MCF 10A (cell line): ENCODE measurements at regions not wholly inside any gene's neighbourhood (a gene's known extent, or its start where the extent isn't known, plus 50 kb on each side); places are given as distances from the start of the nearest gene placed in this dataset.

Source experiments
- BruUV-seq: library from RNA; stranded (reverse); fragments of 400-500 nt; replicated peaks from 2 replicates; lab custom pipeline; 2021; lab: Mats Ljungman, UMichigan
- CTCF ChIA-PET: fragments of 300-600 bp; sonication (Branson Sonifier 250); formaldehyde crosslinking; extraction: SDS; loops from one replicate; lab custom pipeline; 2021; ENCODE audit warnings: antibody characterized with exemption, inconsistent platforms; lab: Yijun Ruan, JAX
- POLR2A ChIA-PET: fragments of 300-600, 350-650 bp; sonication (Branson Sonifier 250); formaldehyde crosslinking; extraction: SDS; loops from one replicate; lab custom pipeline; 2020; ENCODE audit warnings: antibody characterized with exemption, inconsistent platforms; lab: Yijun Ruan, JAX
- DNase-seq: peaks from one replicate; pipeline ENCODE4 v3.0.0-alpha.2; 2018; ENCODE audit not compliant: unreplicated experiment
- H3K27ac Mint-ChIP-seq: one replicate; pipeline ENCODE4 v1.8.0; 2022; ENCODE audit warnings: mild to moderate bottlenecking, low read depth, mixed read lengths; ENCODE audit not compliant: unreplicated experiment
- H3K27me3 Mint-ChIP-seq: one replicate; pipeline ENCODE4 v1.8.0; 2022; ENCODE audit warnings: mixed read lengths; ENCODE audit not compliant: insufficient read depth, unreplicated experiment
- H3K36me3 Mint-ChIP-seq: one replicate; pipeline ENCODE4 v1.8.0; 2022; ENCODE audit warnings: mild to moderate bottlenecking, moderate library complexity, mixed read lengths; ENCODE audit not compliant: insufficient read depth, unreplicated experiment
- H3K4me1 Mint-ChIP-seq: one replicate; pipeline ENCODE4 v1.8.0; 2022; ENCODE audit warnings: mixed read lengths; ENCODE audit not compliant: insufficient read depth, unreplicated experiment
- H3K4me3 Mint-ChIP-seq: one replicate; pipeline ENCODE4 v1.8.0; 2022; ENCODE audit warnings: mild to moderate bottlenecking, moderate library complexity, mixed read lengths; ENCODE audit not compliant: unreplicated experiment
- H3K9me3 Mint-ChIP-seq: one replicate; pipeline ENCODE4 v1.8.0; 2022; ENCODE audit warnings: mixed read lengths; ENCODE audit not compliant: unreplicated experiment
- CTCF ChIP-seq: fragments of 200-600 bp; IDR thresholded peaks from one replicate; pipeline ENCODE4 v1.8.0; 2022; ENCODE audit warnings: antibody characterized with exemption, mild to moderate bottlenecking; ENCODE audit not compliant: unreplicated experiment
- intact Hi-C: fragments of 100-400 bp; cut with micrococcal nuclease; formaldehyde crosslinking; loops from 2 replicates; pipeline ENCODE4 v1.14.1; 2022

- intact Hi-C loops = no loop called here
- Mint-ChIP-seq H3K27ac (no peak overlapping the region), H3K36me3 (no peaks in the 10 kb centered on the region), H3K4me3 (no peak overlapping the region), H3K4me1 (no peaks in the 10 kb centered on the region), H3K9me3 (no peaks in the 10 kb centered on the region), H3K27me3 (peaks cover 17% of the 10 kb centered on the region)
- no peak for DNase-seq
- TF ChIP-seq CTCF = no peak
- ChIA-PET POLR2A (no interaction called here), CTCF (interaction anchor here (1.4 kb wide), 1 partner anchor 59 kb away, joined by 3 read pairs; no protein-coding TSS in a partner anchor)
- no TSS peak for BruUV-seq
Measured at GRCh38 chr2:217731805-217732204, 271.0 kb downstream of the TNS1 start.

- POLR2A ChIA-PET = interaction anchor here (0.6 kb wide), 1 partner anchor 19 kb away, joined by 3 read pairs; no protein-coding TSS in a partner anchor
- Mint-ChIP-seq H3K4me1 (no peaks in the 10 kb centered on the region), H3K36me3 (no peaks in the 10 kb centered on the region), H3K27ac (no peak overlapping the region), H3K27me3 (peaks cover 26% of the 10 kb centered on the region), H3K4me3 (no peak overlapping the region), H3K9me3 (no peaks in the 10 kb centered on the region)
- no peak for DNase-seq
- CTCF ChIA-PET = interaction anchor here (1.2 to 1.5 kb wide), 2 partner anchors 14 to 16 kb away, joined by 4 to 5 read pairs; no protein-coding TSS in a partner anchor
- BruUV-seq = no TSS peak
- TF ChIP-seq CTCF = no peak
- intact Hi-C loops = no loop called here
Measured at GRCh38 chr2:217729421-217730053, 273.3 kb downstream of the TNS1 start.

- Mint-ChIP-seq H3K27me3 (peaks cover 11% of the 10 kb centered on the region), H3K4me1 (no peaks in the 10 kb centered on the region), H3K36me3 (no peaks in the 10 kb centered on the region), H3K27ac (no peak overlapping the region), H3K4me3 (no peak overlapping the region), H3K9me3 (no peaks in the 10 kb centered on the region)
- DNase-seq = no peak
- no peak for TF ChIP-seq CTCF
- BruUV-seq = no TSS peak
- intact Hi-C loops = no loop called here
- ChIA-PET POLR2A (no interaction called here), CTCF (no interaction called here)
Measured at GRCh38 chr2:217727801-217728200, 275.0 kb downstream of the TNS1 start.

- POLR2A ChIA-PET = no interaction called here
- Mint-ChIP-seq H3K4me1 (no peaks in the 10 kb centered on the region), H3K36me3 (no peaks in the 10 kb centered on the region), H3K27ac (no peak overlapping the region), H3K4me3 (no peak overlapping the region), H3K27me3 (peaks cover 9% of the 10 kb centered on the region), H3K9me3 (no peaks in the 10 kb centered on the region)
- BruUV-seq = no TSS peak
- CTCF ChIA-PET = interaction anchor here (0.7 to 1.6 kb wide), 2 partner anchors 13 to 591 kb away, joined by 3 to 9 read pairs; no protein-coding TSS in a partner anchor
- intact Hi-C loops = no loop called here
- TF ChIP-seq CTCF = no peak
- DNase-seq = no peak
Measured at GRCh38 chr2:217725409-217725808, 277.4 kb downstream of the TNS1 start.
